HG03103 (cell line): ENCODE measurements at regions not wholly inside any gene's neighbourhood (a gene's known extent, or its start where the extent isn't known, plus 50 kb on each side); places are given as distances from the start of the nearest gene placed in this dataset.

Experiments used
- ATAC-seq: cut with Tn5 transposase; IDR thresholded peaks from one replicate; pipeline ENCODE4 v1.9.1; 2021; ENCODE audit warnings: low read depth; ENCODE audit not compliant: unreplicated experiment

- no peak for ATAC-seq
Observed at GRCh38 chr4:82043081-82043808, 330.5 kb downstream of the HNRNPD start.

GRCh38 chr4:82042042-82042441, 331.7 kb downstream of the HNRNPD start:
- ATAC-seq = no peak

GRCh38 chr4:82038936-82039335, 334.9 kb downstream of the HNRNPD start:
- no peak for ATAC-seq

GRCh38 chr4:82036181-82036580, 337.6 kb downstream of the HNRNPD start:
- ATAC-seq = no peak

GRCh38 chr4:82034878-82035277, 338.9 kb downstream of the HNRNPD start:
- no peak for ATAC-seq

GRCh38 chr4:82033862-82034261, 339.9 kb downstream of the HNRNPD start:
- no peak for ATAC-seq

GRCh38 chr4:82031376-82031927, 342.3 kb downstream of the HNRNPD start:
- ATAC-seq = no peak

- ATAC-seq = no peak
Observed at GRCh38 chr4:82017680-82018079, 356.1 kb downstream of the HNRNPD start.

GRCh38 chr4:82005158-82005557, 368.6 kb downstream of the HNRNPD start:
- no peak for ATAC-seq

GRCh38 chr4:81997313-81997712, 376.5 kb downstream of the HNRNPD start:
- ATAC-seq = no peak

- ATAC-seq = no peak
Observed at GRCh38 chr4:81990898-81991297, 382.9 kb downstream of the HNRNPD start.

GRCh38 chr4:81990211-81990610, 383.6 kb downstream of the HNRNPD start:
- no peak for ATAC-seq

- no peak for ATAC-seq
Observed at GRCh38 chr4:81989202-81989601, 384.6 kb downstream of the HNRNPD start.

GRCh38 chr4:81988178-81988577, 385.6 kb downstream of the HNRNPD start:
- no peak for ATAC-seq

GRCh38 chr4:81984746-81985145, 389.0 kb downstream of the HNRNPD start:
- no peak for ATAC-seq

GRCh38 chr4:81982846-81983540, 390.8 kb downstream of the HNRNPD start:
- no peak for ATAC-seq

- no peak for ATAC-seq
Observed at GRCh38 chr4:81981218-81981617, 392.6 kb downstream of the HNRNPD start.

- ATAC-seq = no peak
Observed at GRCh38 chr4:81974523-81974922, 399.3 kb downstream of the HNRNPD start.

- ATAC-seq = no peak
Observed at GRCh38 chr4:81971637-81972381, 402.0 kb downstream of the HNRNPD start.

- no peak for ATAC-seq
Observed at GRCh38 chr4:81971061-81971460, 402.7 kb downstream of the HNRNPD start.

- no peak for ATAC-seq
Observed at GRCh38 chr4:81970454-81970853, 403.3 kb downstream of the HNRNPD start.
